H9 (cell line): ENCODE measurements at regions not wholly inside any gene's neighbourhood (a gene's known extent, or its start where the extent isn't known, plus 50 kb on each side); places are given as distances from the start of the nearest gene placed in this dataset.
"Not testable (repeated sequence)": the region's sequence is repeated elsewhere in the genome, so short reads cannot be mapped to it uniquely, and the experiment has no call there.

Source experiments
- DNase-seq: peaks from one replicate; pipeline ENCODE4 v3.0.0-alpha.2; 2017
- H2AFZ ChIP-seq: one replicate; pipeline ENCODE4 v1.6.1; 2013; ENCODE audit warnings: mild to moderate bottlenecking, low read length, control low read depth, moderate library complexity
- H2AK5ac ChIP-seq: 2 replicates; pipeline ENCODE4 v1.6.1; 2013; ENCODE audit warnings: low read length, control low read depth, mixed read lengths; ENCODE audit not compliant: insufficient read length
- H2BK120ac ChIP-seq: one replicate; pipeline ENCODE4 v1.6.1; 2013; ENCODE audit warnings: low read depth, mild to moderate bottlenecking, low read length, control low read depth, inconsistent platforms; ENCODE audit not compliant: poor library complexity, severe bottlenecking
- H2BK12ac ChIP-seq: 2 replicates; pipeline ENCODE4 v1.6.1; 2013; ENCODE audit warnings: low read length, control low read depth, mixed read lengths, low read depth; ENCODE audit not compliant: insufficient read length
- H2BK15ac ChIP-seq: 2 replicates; pipeline ENCODE4 v1.6.1; 2013; ENCODE audit warnings: low read depth, low read length, control low read depth
- H2BK20ac ChIP-seq: one replicate; pipeline ENCODE4 v1.6.1; 2013; ENCODE audit warnings: low read depth, mild to moderate bottlenecking, low read length, control low read depth, inconsistent platforms; ENCODE audit not compliant: poor library complexity, severe bottlenecking
- H2BK5ac ChIP-seq: 2 replicates; pipeline ENCODE4 v1.6.1; 2013; ENCODE audit warnings: low read length, control low read depth, mixed read lengths; ENCODE audit not compliant: insufficient read length
- H3K14ac ChIP-seq: 2 replicates; pipeline ENCODE4 v1.6.1; 2013; ENCODE audit warnings: low read length, control low read depth; ENCODE audit not compliant: insufficient read depth
- H3K18ac ChIP-seq: 2 replicates; pipeline ENCODE4 v1.6.1; 2013; ENCODE audit warnings: low read depth, mild to moderate bottlenecking, mixed read lengths, low read length, control low read depth; ENCODE audit not compliant: insufficient read length
- H3K23ac ChIP-seq: 2 replicates; pipeline ENCODE4 v1.6.1; 2013; ENCODE audit warnings: low read length, control low read depth, mixed read lengths, low read depth; ENCODE audit not compliant: insufficient read length
- H3K23me2 ChIP-seq: 2 replicates; pipeline ENCODE4 v1.6.1; 2013; ENCODE audit warnings: low read depth, mild to moderate bottlenecking, mixed read lengths, low read length, control low read depth; ENCODE audit not compliant: insufficient read length, poor library complexity, severe bottlenecking
- H3K27ac ChIP-seq: 2 replicates; pipeline ENCODE4 v1.5.1; 2013; ENCODE audit warnings: low read length, control low read depth, mixed read lengths, low read depth; ENCODE audit not compliant: insufficient read length
- H3K27me3 ChIP-seq: 2 replicates; pipeline ENCODE4 v1.6.1; 2013; ENCODE audit warnings: low read length, control low read depth, inconsistent platforms; ENCODE audit not compliant: insufficient read depth
- H3K4ac ChIP-seq: 2 replicates; pipeline ENCODE4 v1.6.1; 2013; ENCODE audit warnings: low read depth, mild to moderate bottlenecking, control low read depth, inconsistent platforms, low read length, moderate library complexity
- H3K4me1 ChIP-seq: 2 replicates; pipeline ENCODE4 v1.6.1; 2013; ENCODE audit warnings: low read length, control low read depth, inconsistent platforms; ENCODE audit not compliant: insufficient read depth
- H3K4me2 ChIP-seq: 2 replicates; pipeline ENCODE4 v1.6.1; 2013; ENCODE audit warnings: low read length, control low read depth, mixed read lengths; ENCODE audit not compliant: insufficient read length, insufficient read depth
- H3K56ac ChIP-seq: 2 replicates; pipeline ENCODE4 v1.6.1; 2013; ENCODE audit warnings: low read depth, mild to moderate bottlenecking, mixed read lengths, low read length, control low read depth; ENCODE audit not compliant: insufficient read length
- H3K79me1 ChIP-seq: 2 replicates; pipeline ENCODE4 v1.6.1; 2013; ENCODE audit warnings: low read depth, mild to moderate bottlenecking, moderate library complexity, low read length, control low read depth, inconsistent platforms; ENCODE audit not compliant: insufficient read depth, poor library complexity, severe bottlenecking
- H3K79me2 ChIP-seq: 2 replicates; pipeline ENCODE4 v1.6.1; 2013; ENCODE audit warnings: low read length, control low read depth, inconsistent platforms; ENCODE audit not compliant: insufficient read depth
- H3K9ac ChIP-seq: 2 replicates; pipeline ENCODE4 v1.6.1; 2013; ENCODE audit warnings: low read length, control low read depth, mixed read lengths; ENCODE audit not compliant: insufficient read length; ENCODE audit errors: extremely low read depth
- H3K9me3 ChIP-seq: one replicate; pipeline ENCODE4 v1.6.1; 2013; ENCODE audit warnings: low read depth, low read length, inconsistent platforms; ENCODE audit not compliant: control insufficient read depth
- H3T11ph ChIP-seq: one replicate; pipeline ENCODE4 v1.6.1; 2013; ENCODE audit warnings: mild to moderate bottlenecking, low read length, control low read depth, inconsistent platforms
- H4K20me1 ChIP-seq: one replicate; pipeline ENCODE4 v1.6.1; 2013; ENCODE audit not compliant: control insufficient read depth, insufficient read length, insufficient read depth
- H4K5ac ChIP-seq: 2 replicates; pipeline ENCODE4 v1.6.1; 2013; ENCODE audit warnings: low read depth, mild to moderate bottlenecking, mixed read lengths, low read length, control low read depth; ENCODE audit not compliant: insufficient read length
- H4K8ac ChIP-seq: replicated peaks from 2 replicates; pipeline ENCODE4 v1.6.1; 2013; ENCODE audit warnings: low read length, control low read depth, mixed read lengths, low read depth; ENCODE audit not compliant: insufficient read length
- H4K91ac ChIP-seq: 2 replicates; pipeline ENCODE4 v1.6.1; 2013; ENCODE audit warnings: low read depth, mild to moderate bottlenecking, moderate library complexity, mixed read lengths, low read length, control low read depth; ENCODE audit not compliant: insufficient read length
- H3K27ac Mint-ChIP-seq, 3 experiments: 2 replicates in 2 of 3; 3 replicates in 1 of 3; pipeline ENCODE4 v1.8.0; 2020 to 2021; ENCODE audit warnings: mixed read lengths in 3 of 3, mild to moderate bottlenecking in 1 of 3, moderate library complexity in 1 of 3
- H3K27me3 Mint-ChIP-seq: 2 replicates; pipeline ENCODE4 v1.8.0; 2021; ENCODE audit warnings: low read depth, mild to moderate bottlenecking, moderate library complexity, mixed read lengths
- H3K36me3 Mint-ChIP-seq, 3 experiments: 2 replicates in 2 of 3; 3 replicates in 1 of 3; pipeline ENCODE4 v1.8.0; 2020 to 2021; ENCODE audit warnings: low read depth in 3 of 3, mixed read lengths in 3 of 3; ENCODE audit not compliant: insufficient read depth in 1 of 3
- H3K4me1 Mint-ChIP-seq, 2 experiments: 2 replicates each; pipeline ENCODE4 v1.8.0; 2020; ENCODE audit warnings: mixed read lengths in 2 of 2
- H3K4me3 Mint-ChIP-seq, 2 experiments: 2 replicates in 1 of 2; 3 replicates in 1 of 2; pipeline ENCODE4 v1.8.0; 2020 to 2021; ENCODE audit warnings: mild to moderate bottlenecking in 2 of 2, mixed read lengths in 2 of 2, moderate library complexity in 1 of 2
- H3K9me3 Mint-ChIP-seq, 2 experiments: 2 replicates in 1 of 2; 3 replicates in 1 of 2; pipeline ENCODE4 v1.8.0; 2020; ENCODE audit warnings: mild to moderate bottlenecking in 2 of 2, mixed read lengths in 2 of 2, moderate library complexity in 1 of 2
- CTCF ChIP-seq: fragments of 200-600 bp; sonication (generic); conservative IDR thresholded peaks from 3 replicates; pipeline ENCODE4 v1.8.0; 2021; ENCODE audit warnings: antibody characterized with exemption, mild to moderate bottlenecking
- WGBS: extraction: QIAGEN DNeasy Blood & Tissue Kit; methylation state at CpG from one replicate; pipeline ENCODE4 v1.1.7; 2013; ENCODE audit warnings: missing lambda C conversion rate, low lambda C conversion rate, mixed read lengths; ENCODE audit not compliant: insufficient read length; ENCODE audit errors: extremely low coverage; 5-methylcytosine and 5-hydroxymethylcytosine counted together

- Histone ChIP-seq H3K56ac (no peak overlapping the region), H3K23me2 (no peaks in the 10 kb centered on the region), H3K4me2 (no peak overlapping the region), H2BK12ac (no peak overlapping the region), H3K27ac (no peak overlapping the region), H3K4me1 (no peaks in the 10 kb centered on the region), H3K14ac (no peak overlapping the region), H2BK20ac (no peak overlapping the region), H3K9ac (no peak overlapping the region), H3K4ac (no peak overlapping the region), H3K18ac (no peak overlapping the region), H2BK5ac (no peak overlapping the region), H3K9me3 (no peaks in the 10 kb centered on the region), H2AFZ (no peak overlapping the region), H4K8ac (no peak overlapping the region), H4K20me1 (no peaks in the 10 kb centered on the region), H3K23ac (no peak overlapping the region), H2AK5ac (no peak overlapping the region), H3K79me1 (no peaks in the 10 kb centered on the region), H4K5ac (no peak overlapping the region), H3K79me2 (no peaks in the 10 kb centered on the region), H4K91ac (no peak overlapping the region), H3K27me3 (no peaks in the 10 kb centered on the region), H2BK15ac (no peak overlapping the region), H3T11ph (no peak overlapping the region), H2BK120ac (no peak overlapping the region)
- Mint-ChIP-seq H3K4me3 (no peak overlapping the region), H3K27me3 (peaks cover 1% of the 10 kb centered on the region; the same call in 1 of the 2 replicates), H3K36me3 (peaks cover 0 to 18% (median 11%) of the 10 kb centered on the region in 3 experiments; a peak in 5 of 7 replicates), H3K9me3 (peaks cover 13 to 16% of the 10 kb centered on the region in 2 experiments; a peak in 4 of 5 replicates), H3K4me1 (peaks cover 10 to 17% of the 10 kb centered on the region in 2 experiments), H3K27ac (no peak overlapping the region)
- DNase-seq, result no peak
- TF ChIP-seq CTCF, result no peak
- no CpG with 5 or more reads among the region's 3 CpGs for WGBS
These were observed 301.3 kb downstream of the TFAP2B start for GRCh38 chr6:51120016-51120415.

DNA sequence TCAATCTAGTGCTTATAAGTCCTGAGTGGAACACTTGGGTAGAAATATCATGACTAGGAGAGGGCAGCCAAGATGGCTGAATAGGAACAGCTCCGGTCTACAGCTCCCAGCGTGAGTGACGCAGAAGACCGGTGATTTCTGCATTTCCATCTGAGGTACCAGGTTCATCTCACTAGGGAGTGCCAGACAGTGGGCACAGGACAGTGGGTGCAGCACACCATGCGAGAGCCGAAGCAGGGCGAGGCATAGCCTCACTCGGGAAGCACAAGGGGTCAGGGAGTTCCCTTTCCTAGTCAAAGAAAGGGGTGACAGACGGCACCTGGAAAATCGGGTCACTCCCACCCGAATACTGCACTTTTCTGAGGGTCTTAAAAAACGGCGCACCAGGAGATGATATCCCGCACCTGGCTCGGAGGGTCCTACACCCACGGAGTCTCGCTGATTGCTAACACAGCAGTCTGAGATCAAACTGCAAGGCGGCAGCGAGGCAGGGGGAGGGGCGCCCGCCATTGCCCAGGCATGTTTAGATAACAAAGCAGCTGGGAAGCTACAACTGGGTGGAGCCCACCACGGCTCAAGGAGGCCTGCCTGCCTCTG is 302.8 kb downstream of the TFAP2B start:
- H3K23me2 ChIP-seq, DNase-seq, H2BK5ac ChIP-seq: not testable (repeated sequence)

More for the DNA sequence above, 302.8 kb downstream of the TFAP2B start:
- not testable (repeated sequence) for H2BK12ac ChIP-seq, H4K20me1 ChIP-seq, H3K4ac ChIP-seq, H3K4me2 ChIP-seq, H3K9ac ChIP-seq, H3K4me3 Mint-ChIP-seq, H2AFZ ChIP-seq, H4K5ac ChIP-seq, H4K91ac ChIP-seq, H3K79me1 ChIP-seq, H3K9me3 ChIP-seq, H4K8ac ChIP-seq, H2BK20ac ChIP-seq, H3K23ac ChIP-seq, H3T11ph ChIP-seq, H3K27me3 Mint-ChIP-seq, H3K79me2 ChIP-seq, H3K56ac ChIP-seq, H3K4me1 ChIP-seq, H2AK5ac ChIP-seq, H2BK15ac ChIP-seq, H3K27me3 ChIP-seq, H3K14ac ChIP-seq, H3K27ac Mint-ChIP-seq, H3K18ac ChIP-seq, H3K27ac ChIP-seq, H2BK120ac ChIP-seq
- H3K4me1 Mint-ChIP-seq, result peaks cover 10 to 14% of the 10 kb centered on the region in 2 experiments
- WGBS, result no CpG with 5 or more reads among the region's 22 CpGs
- peaks cover 13 to 16% of the 10 kb centered on the region in 2 experiments; a peak in 4 of 5 replicates for H3K9me3 Mint-ChIP-seq
- H3K36me3 Mint-ChIP-seq, result peaks cover 0 to 18% (median 11%) of the 10 kb centered on the region in 3 experiments; a peak in 5 of 7 replicates
